GM21526 (cell line): ENCODE measurements at regions not wholly inside any gene's neighbourhood (a gene's known extent, or its start where the extent isn't known, plus 50 kb on each side); places are given as distances from the start of the nearest gene placed in this dataset.

Source experiments
- ATAC-seq: cut with Tn5 transposase; IDR thresholded peaks from one replicate; pipeline ENCODE4 v1.9.1; 2021; ENCODE audit warnings: moderate library complexity; ENCODE audit not compliant: unreplicated experiment, low FRiP score

- ATAC-seq: no peak
These were observed 1312.3 kb upstream of the PIK3C3 start for GRCh38 chr18:40642692-40643229.

- no peak for ATAC-seq
These were observed 1323.7 kb upstream of the PIK3C3 start for GRCh38 chr18:40631319-40631718.

- ATAC-seq: no peak
These were observed 1324.5 kb upstream of the PIK3C3 start for GRCh38 chr18:40630496-40630895.

GRCh38 chr18:40624959-40625358, 1330.1 kb upstream of the PIK3C3 start:
- no peak for ATAC-seq

- no peak for ATAC-seq
These were observed 1341.3 kb upstream of the PIK3C3 start for GRCh38 chr18:40613721-40614120.

- ATAC-seq: no peak
These were observed 1342.7 kb upstream of the PIK3C3 start for GRCh38 chr18:40612356-40612755.

- no peak for ATAC-seq
These were observed 1346.8 kb upstream of the PIK3C3 start for GRCh38 chr18:40608226-40608625.

- no peak for ATAC-seq
These were observed 1347.4 kb upstream of the PIK3C3 start for GRCh38 chr18:40607542-40608148.

- ATAC-seq: no peak
These were observed 1348.0 kb upstream of the PIK3C3 start for GRCh38 chr18:40606996-40607395.

- ATAC-seq: no peak
These were observed 1371.4 kb upstream of the PIK3C3 start for GRCh38 chr18:40583671-40584070.

- ATAC-seq: no peak
These were observed 1372.9 kb upstream of the PIK3C3 start for GRCh38 chr18:40582105-40582504.

- ATAC-seq: no peak
These were observed 1377.1 kb upstream of the PIK3C3 start for GRCh38 chr18:40577981-40578365.

- no peak for ATAC-seq
These were observed 1377.6 kb upstream of the PIK3C3 start for GRCh38 chr18:40577239-40577980.

GRCh38 chr18:40576507-40577115, 1378.4 kb upstream of the PIK3C3 start:
- ATAC-seq: no peak

GRCh38 chr18:40570615-40571014, 1384.4 kb upstream of the PIK3C3 start:
- ATAC-seq: no peak

GRCh38 chr18:40569605-40570004, 1385.4 kb upstream of the PIK3C3 start:
- ATAC-seq: no peak

GRCh38 chr18:40566510-40566844, 1388.6 kb upstream of the PIK3C3 start:
- no peak for ATAC-seq

GRCh38 chr18:40565805-40566509, 1389.1 kb upstream of the PIK3C3 start:
- ATAC-seq: no peak

GRCh38 chr18:40559556-40559955, 1395.5 kb upstream of the PIK3C3 start:
- ATAC-seq: no peak

- ATAC-seq: no peak
These were observed 1396.2 kb upstream of the PIK3C3 start for GRCh38 chr18:40558706-40559392.

- ATAC-seq: no peak
These were observed 1399.1 kb upstream of the PIK3C3 start for GRCh38 chr18:40555914-40556313.
